ENCODE measurements at regions not wholly inside any gene's neighbourhood (a gene's known extent, or its start where the extent isn't known, plus 50 kb on each side); places are given as distances from the start of the nearest gene placed in this dataset.

GRCh38 chr5:4630031-4630430 is 510.1 kb upstream of the ADAMTS16 start:
- DNase-seq (ENCODE audit: low read depth in 3 of 3): no peak

- no peak for DNase-seq (ENCODE audit: low read depth in 3 of 3)
Observed at GRCh38 chr5:4634342-4634741, 505.8 kb upstream of the ADAMTS16 start.

- no peak for DNase-seq (ENCODE audit: low read depth in 3 of 3)
Observed at GRCh38 chr5:4636378-4636777, 503.8 kb upstream of the ADAMTS16 start.

- DNase-seq (ENCODE audit: low read depth in 3 of 3): no peak
Observed at GRCh38 chr5:4639946-4640345, 500.2 kb upstream of the ADAMTS16 start.

- no peak for DNase-seq (ENCODE audit: low read depth in 3 of 3)
Observed at GRCh38 chr5:4640795-4641194, 499.3 kb upstream of the ADAMTS16 start.

GRCh38 chr5:4642525-4642924 is 497.6 kb upstream of the ADAMTS16 start:
- no peak for DNase-seq (ENCODE audit: low read depth in 3 of 3)

- DNase-seq (ENCODE audit: low read depth in 3 of 3): no peak
Observed at GRCh38 chr5:4643190-4643589, 496.9 kb upstream of the ADAMTS16 start.

GRCh38 chr5:4643960-4644359 is 496.2 kb upstream of the ADAMTS16 start:
- no peak for DNase-seq (ENCODE audit: low read depth in 3 of 3)

- DNase-seq (ENCODE audit: low read depth in 3 of 3): no peak
Observed at GRCh38 chr5:4646715-4647375, 493.3 kb upstream of the ADAMTS16 start.

GRCh38 chr5:4647955-4648354 is 492.2 kb upstream of the ADAMTS16 start:
- no peak for DNase-seq (ENCODE audit: low read depth in 3 of 3)

- no peak for DNase-seq (ENCODE audit: low read depth in 3 of 3)
Observed at GRCh38 chr5:4651806-4652565, 488.1 kb upstream of the ADAMTS16 start.

- DNase-seq (ENCODE audit: low read depth in 3 of 3): no peak
Observed at GRCh38 chr5:4653475-4653874, 486.7 kb upstream of the ADAMTS16 start.

GRCh38 chr5:4659851-4660250 is 480.3 kb upstream of the ADAMTS16 start:
- DNase-seq (ENCODE audit: low read depth in 3 of 3): no peak

- no peak for DNase-seq (ENCODE audit: low read depth in 3 of 3)
Observed at GRCh38 chr5:4661326-4661725, 478.8 kb upstream of the ADAMTS16 start.

- DNase-seq (ENCODE audit: low read depth in 3 of 3): no peak
Observed at GRCh38 chr5:4661836-4662235, 478.3 kb upstream of the ADAMTS16 start.

- no peak for DNase-seq (ENCODE audit: low read depth in 3 of 3)
Observed at GRCh38 chr5:4662756-4663155, 477.4 kb upstream of the ADAMTS16 start.

GRCh38 chr5:4665911-4666310 is 474.2 kb upstream of the ADAMTS16 start:
- DNase-seq (ENCODE audit: low read depth in 3 of 3): no peak

GRCh38 chr5:4674166-4674565 is 466.0 kb upstream of the ADAMTS16 start:
- no peak for DNase-seq (ENCODE audit: low read depth in 3 of 3)

- no peak for DNase-seq (ENCODE audit: low read depth in 3 of 3)
Observed at GRCh38 chr5:4676934-4677333, 463.2 kb upstream of the ADAMTS16 start.

GRCh38 chr5:4684946-4685345 is 455.2 kb upstream of the ADAMTS16 start:
- no peak for DNase-seq (ENCODE audit: low read depth in 3 of 3)

- no peak for DNase-seq (ENCODE audit: low read depth in 3 of 3)
Observed at GRCh38 chr5:4698596-4698995, 441.5 kb upstream of the ADAMTS16 start.

- no peak for DNase-seq (ENCODE audit: low read depth in 3 of 3)
Observed at GRCh38 chr5:4699592-4699991, 440.5 kb upstream of the ADAMTS16 start.

- DNase-seq (ENCODE audit: low read depth in 3 of 3): no peak
Observed at GRCh38 chr5:4700069-4700468, 440.1 kb upstream of the ADAMTS16 start.

- no peak for DNase-seq (ENCODE audit: low read depth in 3 of 3)
Observed at GRCh38 chr5:4700871-4701270, 439.3 kb upstream of the ADAMTS16 start.
